Right forelimb (tissue), 1 donor: ENCODE measurements at regions not wholly inside any gene's neighbourhood (a gene's known extent, or its start where the extent isn't known, plus 50 kb on each side); places are given as distances from the start of the nearest gene placed in this dataset.

Source experiments
- DNase-seq: peaks from one replicate; pipeline ENCODE4 v3.0.0-alpha.2; 2018

GRCh38 chr1:218642033-218642948 lies 297.2 kb downstream of the TGFB2 start:
- DNase-seq = no peak

GRCh38 chr1:218643281-218643680 lies 298.1 kb downstream of the TGFB2 start:
- no peak for DNase-seq

- no peak for DNase-seq
Observed at GRCh38 chr1:218643926-218644325, 298.8 kb downstream of the TGFB2 start.

- no peak for DNase-seq
Observed at GRCh38 chr1:218646288-218646687, 301.2 kb downstream of the TGFB2 start.

DNA sequence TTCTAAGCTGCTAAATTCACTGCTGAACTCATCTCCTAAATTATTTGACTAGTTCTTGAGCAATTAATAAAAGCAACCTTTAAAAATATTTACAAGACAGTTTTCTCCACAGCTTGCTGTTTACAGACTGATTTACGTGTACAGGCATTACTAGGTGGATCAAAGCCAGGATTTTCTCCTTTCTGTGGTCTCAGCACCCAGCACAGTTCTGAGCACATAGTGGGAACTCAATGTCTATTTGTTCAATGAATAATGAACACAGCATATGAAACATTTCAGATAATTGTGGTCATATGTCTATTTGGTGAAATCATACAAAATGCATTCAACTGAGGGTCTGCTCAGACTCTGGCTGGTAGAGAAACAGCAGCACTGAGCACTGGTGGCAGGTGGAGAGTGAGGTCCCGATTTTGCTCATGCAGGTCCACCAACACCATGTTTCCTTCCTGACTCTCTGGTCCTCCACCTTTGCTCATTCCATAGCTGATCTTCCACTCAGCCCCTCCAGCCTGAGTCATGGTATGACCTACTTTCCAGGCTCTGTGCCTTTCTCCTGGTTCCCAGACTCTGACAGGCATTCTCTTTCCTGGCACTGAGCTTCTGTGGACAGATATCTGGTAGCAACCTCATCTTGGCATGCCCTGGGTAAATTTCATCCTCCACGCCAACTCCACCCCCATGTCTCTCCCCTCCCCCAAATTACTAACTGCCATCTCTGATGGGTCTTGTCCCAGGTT lies 311.3 kb downstream of the TGFB2 start:
- no peak for DNase-seq

DNA sequence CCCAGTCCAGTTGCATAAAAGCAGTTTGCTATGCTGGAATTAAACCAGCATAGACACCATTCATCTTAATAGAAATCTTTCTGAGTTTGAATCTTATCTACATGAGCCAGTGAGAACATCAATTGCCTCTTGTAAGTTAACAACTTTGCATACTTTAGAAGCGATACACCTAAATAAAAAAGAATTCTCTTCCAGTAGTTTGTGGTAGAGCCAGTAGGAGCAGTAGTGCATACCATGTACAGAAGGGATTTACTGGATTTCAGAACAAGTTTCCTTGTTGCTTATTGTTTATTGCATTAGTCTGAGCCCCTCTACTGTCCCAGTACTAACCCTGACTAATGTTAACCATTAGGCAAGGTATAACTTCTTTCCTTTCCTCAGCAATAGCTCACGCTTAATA lies 313.1 kb downstream of the TGFB2 start:
- no peak for DNase-seq

DNA sequence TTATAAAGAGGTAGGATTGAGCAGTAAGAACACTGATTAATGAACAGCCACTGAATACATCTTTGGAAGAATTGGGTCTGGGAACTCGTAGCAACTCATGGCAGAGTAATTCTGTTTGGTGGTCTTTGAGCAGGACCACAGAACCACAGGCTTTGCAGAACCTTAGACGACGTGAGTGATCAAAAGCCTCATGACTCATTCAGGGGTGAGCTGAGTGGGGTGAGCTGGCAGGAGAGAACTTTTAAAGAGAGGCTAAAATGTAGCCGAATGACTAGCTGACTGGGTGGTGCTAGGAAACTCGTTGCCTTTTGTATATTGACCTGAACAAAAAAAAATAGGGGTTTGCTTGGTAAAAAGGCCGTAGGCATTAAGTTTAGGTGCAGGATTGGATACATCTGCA lies 313.8 kb downstream of the TGFB2 start:
- DNase-seq = no peak

GRCh38 chr1:218659911-218660677 lies 315.0 kb downstream of the TGFB2 start:
- DNase-seq = no peak

GRCh38 chr1:218660678-218661053 lies 315.5 kb downstream of the TGFB2 start:
- no peak for DNase-seq

DNA sequence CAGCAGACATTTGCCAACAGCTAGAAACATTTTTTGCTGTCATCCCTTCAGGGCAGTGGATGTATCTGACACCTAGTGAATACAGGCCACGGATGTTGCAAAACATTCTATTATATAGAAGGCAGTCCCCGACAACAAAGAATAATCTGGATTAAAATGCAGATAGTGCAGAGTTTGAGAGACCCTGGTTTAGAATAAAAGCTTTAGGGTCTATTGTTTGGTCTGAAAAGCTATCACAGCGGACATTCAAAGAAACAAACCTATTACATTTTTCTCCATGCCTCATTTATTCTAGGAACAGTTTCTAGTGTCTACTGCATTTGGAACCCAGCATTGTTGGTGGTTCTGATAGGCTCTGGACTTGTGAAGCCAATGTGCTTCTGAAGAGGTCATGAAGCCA lies 316.3 kb downstream of the TGFB2 start:
- no peak for DNase-seq

GRCh38 chr1:218664385-218665170 lies 319.4 kb downstream of the TGFB2 start:
- no peak for DNase-seq

GRCh38 chr1:218665221-218665620 lies 320.1 kb downstream of the TGFB2 start:
- DNase-seq = peak; percentile 59

GRCh38 chr1:218666263-218666662 lies 321.1 kb downstream of the TGFB2 start:
- DNase-seq = no peak

DNA sequence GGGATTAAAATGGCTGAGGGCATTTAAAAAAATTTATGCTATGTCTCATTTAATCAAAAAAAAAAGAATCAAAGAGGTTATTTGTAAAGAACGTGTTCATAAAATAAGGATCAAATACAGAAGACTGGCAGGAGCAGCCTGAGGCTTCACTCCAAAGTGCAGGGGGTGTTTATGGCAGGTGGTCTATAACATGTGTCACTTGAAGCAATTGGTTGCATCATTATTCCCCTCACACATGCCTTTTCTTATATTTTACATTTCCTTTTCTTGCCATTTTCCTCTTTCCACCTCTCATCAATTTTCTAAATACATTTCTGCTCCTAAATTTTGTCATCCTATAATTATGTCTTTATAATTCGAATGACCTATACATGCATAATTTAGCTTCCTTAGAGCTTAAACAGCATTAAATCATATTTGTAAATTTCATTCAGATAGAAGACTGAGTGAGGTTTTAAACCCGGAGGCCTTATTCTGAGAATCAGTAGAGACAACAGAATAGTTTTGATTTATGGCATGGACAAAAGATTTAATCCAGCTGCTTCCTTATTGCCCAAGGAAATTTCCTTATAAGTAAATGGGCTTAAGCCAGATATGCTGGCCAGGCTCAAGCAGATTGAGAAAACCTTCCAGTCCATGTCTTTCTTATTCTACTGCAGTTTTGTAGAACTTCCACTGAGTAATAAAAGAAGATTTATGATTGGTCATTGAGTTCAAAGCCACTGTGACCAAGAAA lies 322.8 kb downstream of the TGFB2 start:
- DNase-seq = no peak

DNA sequence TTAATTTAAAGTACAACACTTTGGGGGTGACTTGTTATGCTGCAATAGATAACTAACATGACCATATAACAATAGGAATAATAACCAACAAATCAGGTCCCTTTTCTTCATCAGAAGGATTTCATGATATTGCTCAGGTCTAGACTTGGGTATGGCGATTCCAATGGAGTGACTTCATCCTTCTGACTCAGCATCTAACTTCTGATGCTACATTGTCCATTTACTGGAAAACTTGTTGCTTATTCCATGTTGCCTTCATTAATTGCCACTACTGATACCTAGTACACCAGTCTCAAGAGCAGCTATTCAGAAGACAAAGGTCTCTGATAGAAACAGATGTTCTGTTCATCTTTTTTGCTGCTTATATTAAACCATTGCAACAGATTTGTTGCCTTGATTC lies 324.3 kb downstream of the TGFB2 start:
- no peak for DNase-seq

- DNase-seq = no peak
Observed at GRCh38 chr1:218670875-218671274, 325.7 kb downstream of the TGFB2 start.

- peak; percentile 48 for DNase-seq
Observed at GRCh38 chr1:218671573-218671972, 326.4 kb downstream of the TGFB2 start.

DNA sequence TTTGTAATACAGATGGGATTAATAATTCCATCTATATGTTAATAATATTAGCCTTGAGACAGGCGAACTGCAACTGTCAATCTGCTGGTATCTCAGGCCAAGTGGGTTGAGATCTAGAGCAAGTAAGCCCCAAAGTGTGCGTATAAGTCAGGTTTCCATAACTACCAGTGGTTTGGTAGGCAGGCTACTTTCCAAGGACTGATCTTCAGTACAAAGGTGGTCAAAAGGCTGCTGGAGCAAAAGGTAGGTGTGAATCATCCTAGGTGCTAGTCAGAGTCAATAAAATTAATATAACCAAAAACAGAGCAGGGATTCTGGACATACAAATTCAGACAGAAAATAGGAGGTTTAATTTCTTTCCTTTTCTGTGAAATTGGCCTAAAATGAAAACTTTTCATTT lies 328.0 kb downstream of the TGFB2 start:
- no peak for DNase-seq

DNA sequence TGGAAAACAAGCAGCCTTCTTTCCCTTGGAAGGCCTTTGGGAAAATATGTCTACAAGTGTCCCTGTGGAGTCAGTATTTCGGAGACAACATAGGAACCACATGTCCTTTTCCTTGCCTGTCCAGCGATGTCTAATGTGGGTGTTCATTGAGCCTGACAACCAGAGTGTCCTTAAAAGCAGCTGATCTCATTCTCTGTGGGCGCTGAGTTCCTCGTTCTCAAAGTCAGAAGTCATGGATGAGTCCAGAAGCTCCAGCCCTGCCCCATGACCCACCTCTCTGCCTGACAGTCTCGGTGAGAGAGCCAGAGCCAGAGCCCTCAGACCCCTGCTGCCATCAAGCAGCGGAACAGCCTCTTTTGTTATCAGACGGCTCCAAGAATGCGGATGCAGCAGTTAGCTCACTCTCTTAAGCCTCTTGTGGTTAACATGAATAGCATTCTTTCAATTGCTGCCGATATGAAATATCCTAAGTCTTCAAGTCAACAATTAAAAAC lies 329.2 kb downstream of the TGFB2 start:
- no peak for DNase-seq

DNA sequence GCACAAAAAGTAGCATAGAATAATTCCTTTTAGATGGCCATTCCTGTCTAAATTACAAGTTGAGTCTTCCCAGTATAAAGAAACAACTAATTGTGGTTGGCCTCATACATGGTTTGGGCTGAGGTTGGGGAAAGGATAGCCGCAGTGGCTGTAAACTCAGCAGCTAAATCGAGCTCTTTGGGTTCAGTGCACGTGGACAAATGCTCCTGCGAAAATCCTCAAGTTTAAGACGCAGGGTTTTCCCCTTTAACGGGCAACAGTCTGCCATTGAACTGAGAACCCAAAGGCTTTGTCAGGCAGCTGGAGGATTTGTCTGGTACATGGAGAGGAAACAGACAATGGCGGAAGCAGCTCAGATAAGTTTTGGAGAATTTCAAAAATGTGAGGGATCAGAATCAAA lies 331.9 kb downstream of the TGFB2 start:
- no peak for DNase-seq

- DNase-seq = no peak
Observed at GRCh38 chr1:218679391-218679790, 334.3 kb downstream of the TGFB2 start.
